SK-N-SH treated with all-trans-retinoic acid at 6 μM for 48 hours (cell line): ENCODE measurements at regions not wholly inside any gene's neighbourhood (a gene's known extent, or its start where the extent isn't known, plus 50 kb on each side); places are given as distances from the start of the nearest gene placed in this dataset.

ENCODE experiments used
- ARNTL ChIP-seq: fragments of 450-650 bp; formaldehyde crosslinking; IDR thresholded peaks from 2 replicates; pipeline ENCODE4 v1.5.0; 2020; ENCODE audit warnings: low read depth, mild to moderate bottlenecking, moderate library complexity, borderline replicate concordance
- TOX ChIP-seq: fragments of 250-450 bp; sonication (Bioruptor Pico); IDR thresholded peaks from 2 replicates; pipeline ENCODE4 v1.8.0; 2021; ENCODE audit warnings: mild to moderate bottlenecking, moderate library complexity, borderline replicate concordance
- TF ChIP-seq, protein P1 (sequence below): fragments of 250-450 bp; sonication (Bioruptor Pico); IDR thresholded peaks from 2 replicates; pipeline ENCODE4 v1.8.0; 2020; ENCODE audit warnings: mild to moderate bottlenecking, moderate library complexity, borderline replicate concordance

DNA sequence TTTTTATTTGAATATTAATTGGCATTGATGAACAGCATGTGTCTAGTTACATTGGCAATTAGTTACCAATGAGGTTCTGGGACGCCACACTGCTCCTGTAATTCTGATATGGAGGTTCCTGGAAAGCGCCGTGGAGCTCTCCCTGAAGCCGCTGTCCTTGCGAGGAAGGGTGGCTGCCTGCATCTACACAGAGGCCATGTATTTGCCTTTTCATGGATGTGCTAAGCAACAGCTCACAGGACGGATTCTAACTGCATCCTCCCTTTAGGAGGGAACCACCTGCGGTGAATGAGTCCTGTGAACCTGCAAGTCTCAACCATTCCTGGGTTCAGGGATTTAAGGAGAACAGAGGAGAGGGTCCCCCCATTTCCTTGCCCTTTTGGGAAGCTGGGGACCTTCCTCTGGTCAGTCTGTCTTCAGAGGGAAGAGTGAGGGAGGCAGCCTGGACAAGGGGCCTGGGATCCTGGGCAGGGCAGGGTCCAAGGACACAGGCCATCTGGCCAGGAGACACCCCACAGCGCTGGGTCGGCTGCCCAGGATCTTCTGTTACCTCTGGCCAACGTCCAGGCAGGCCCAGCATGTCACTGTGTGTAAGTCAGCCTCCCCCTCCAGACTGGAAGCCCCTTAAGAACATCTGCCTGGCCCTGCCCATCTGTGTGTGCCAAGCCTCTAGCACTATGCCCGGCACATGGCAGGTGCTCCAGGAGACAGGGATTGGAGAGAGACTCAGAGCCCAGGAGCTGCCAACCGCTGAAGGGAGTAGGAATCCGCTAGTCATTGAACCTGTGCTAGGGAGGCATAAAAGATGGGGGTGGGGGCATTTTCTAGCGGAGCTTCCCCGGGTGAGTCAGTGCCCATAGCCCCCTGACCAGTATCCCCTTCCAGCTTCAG is 314.1 kb upstream of the TNRC6C start:
- TF ChIP-seq TOX (CRISPR knock-in tag) (no peak), ARNTL (CRISPR knock-in tag) (no peak)
- TF ChIP-seq, protein P1, sequence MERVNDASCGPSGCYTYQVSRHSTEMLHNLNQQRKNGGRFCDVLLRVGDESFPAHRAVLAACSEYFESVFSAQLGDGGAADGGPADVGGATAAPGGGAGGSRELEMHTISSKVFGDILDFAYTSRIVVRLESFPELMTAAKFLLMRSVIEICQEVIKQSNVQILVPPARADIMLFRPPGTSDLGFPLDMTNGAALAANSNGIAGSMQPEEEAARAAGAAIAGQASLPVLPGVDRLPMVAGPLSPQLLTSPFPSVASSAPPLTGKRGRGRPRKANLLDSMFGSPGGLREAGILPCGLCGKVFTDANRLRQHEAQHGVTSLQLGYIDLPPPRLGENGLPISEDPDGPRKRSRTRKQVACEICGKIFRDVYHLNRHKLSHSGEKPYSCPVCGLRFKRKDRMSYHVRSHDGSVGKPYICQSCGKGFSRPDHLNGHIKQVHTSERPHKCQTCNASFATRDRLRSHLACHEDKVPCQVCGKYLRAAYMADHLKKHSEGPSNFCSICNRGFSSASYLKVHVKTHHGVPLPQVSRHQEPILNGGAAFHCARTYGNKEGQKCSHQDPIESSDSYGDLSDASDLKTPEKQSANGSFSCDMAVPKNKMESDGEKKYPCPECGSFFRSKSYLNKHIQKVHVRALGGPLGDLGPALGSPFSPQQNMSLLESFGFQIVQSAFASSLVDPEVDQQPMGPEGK (CRISPR knock-in tag): no peak
